K562 (cell line): ENCODE measurements at regions not wholly inside any gene's neighbourhood (a gene's known extent, or its start where the extent isn't known, plus 50 kb on each side); places are given as distances from the start of the nearest gene placed in this dataset.

Source experiments
- ATAC-seq: fragments of 200-7000 bp; cut with Tn5 transposase; 3 replicates; pipeline ENCODE4 v1.9.1; 2020; ENCODE audit warnings: moderate library complexity
- BruUV-seq: library from RNA; stranded (reverse); fragments of 400-500 nt; replicated peaks from 2 replicates; lab custom pipeline; 2021; lab: Mats Ljungman, UMichigan
- CTCF ChIA-PET: fragments of 300-600 bp; formaldehyde crosslinking; extraction: SDS; loops from one replicate; lab custom pipeline; 2021; ENCODE audit warnings: low intra/inter-chr PET ratio; lab: Yijun Ruan, JAX
- POLR2A ChIA-PET: fragments of 300-600, 350-650 bp; sonication (Branson Sonifier 250); formaldehyde crosslinking; extraction: SDS; loops from one replicate; lab custom pipeline; 2021; ENCODE audit warnings: antibody characterized with exemption, inconsistent platforms; lab: Yijun Ruan, JAX
- DNase-seq, 4 experiments: peaks; one replicate each; pipeline versions ENCODE4 v3.0.0 to v3.0.0-alpha.2; 2011 to 2018; ENCODE audit warnings: low spot score in 3 of 4, mixed read lengths in 3 of 4; ENCODE audit errors: extremely low read depth in 1 of 4
- FAIRE-seq: peaks from 2 replicates; lab custom pipeline; 2011; peaks lifted over from hg19 to GRCh38; lab: Jason Lieb, UNC
- H2AFZ ChIP-seq: 2 replicates; pipeline ENCODE4 v1.6.0; 2011; ENCODE audit warnings: low read depth, low read length, control low read depth, inconsistent platforms
- H3K27ac ChIP-seq: fragments of 200-600 bp; 3 replicates; pipeline ENCODE4 v1.8.0; 2011; ENCODE audit warnings: low read depth, mild to moderate bottlenecking, control low read depth, inconsistent platforms, low read length, moderate library complexity, mixed read lengths; ENCODE audit errors: extremely low read depth
- H3K27me3 ChIP-seq, 2 experiments: fragments of 300-600 bp in 1 of 2; 2 replicates in 1 of 2; 3 replicates in 1 of 2; pipeline versions ENCODE4 v1.6.0 to v1.8.0; 2011; ENCODE audit warnings: inconsistent platforms in 2 of 2, low read length in 2 of 2, mild to moderate bottlenecking in 1 of 2, mixed read lengths in 1 of 2, moderate library complexity in 1 of 2; ENCODE audit not compliant: control insufficient read depth in 2 of 2, insufficient read depth in 2 of 2
- H3K36me3 ChIP-seq: fragments of 300-600 bp; 3 replicates; pipeline ENCODE4 v1.8.0; 2011; ENCODE audit warnings: mild to moderate bottlenecking, low read length, inconsistent platforms; ENCODE audit not compliant: control insufficient read depth, insufficient read depth
- H3K4me1 ChIP-seq, 2 experiments: fragments of 200-600 bp in 1 of 2; replicated peaks in 1 of 2; 2 replicates in 1 of 2; 3 replicates in 1 of 2; pipeline versions ENCODE4 v1.5.1 to v1.8.0; 2011; ENCODE audit warnings: inconsistent platforms in 2 of 2, low read length in 2 of 2, mild to moderate bottlenecking in 1 of 2, mixed read lengths in 1 of 2, moderate library complexity in 1 of 2; ENCODE audit not compliant: control insufficient read depth in 2 of 2, insufficient read depth in 2 of 2
- H3K4me2 ChIP-seq: 2 replicates; pipeline ENCODE4 v1.6.1; 2011; ENCODE audit warnings: low read length, control low read depth, inconsistent platforms, mixed read lengths; ENCODE audit not compliant: insufficient read depth
- H3K4me3 ChIP-seq: fragments of 200-600 bp; sonication (generic), shearing (Covaris generic); 2 replicates; pipeline ENCODE4 v1.5.1; 2016; ENCODE audit warnings: control low read depth, inconsistent platforms
- H3K79me2 ChIP-seq: fragments of 200-600 bp; 3 replicates; pipeline ENCODE4 v1.8.0; 2011; ENCODE audit warnings: low read length, inconsistent platforms; ENCODE audit not compliant: control insufficient read depth, insufficient read depth
- H3K9ac ChIP-seq, 2 experiments: 2 replicates each; pipeline versions ENCODE4 v1.6.0 to v1.6.1; 2011; ENCODE audit warnings: low read depth in 2 of 2, low read length in 2 of 2, control low read depth in 1 of 2, inconsistent platforms in 1 of 2, mild to moderate bottlenecking in 1 of 2, mixed read lengths in 1 of 2; ENCODE audit not compliant: insufficient read depth in 1 of 2
- H3K9me1 ChIP-seq: one replicate; pipeline ENCODE4 v1.6.0; 2011; ENCODE audit warnings: inconsistent platforms, mild to moderate bottlenecking, low read length, moderate library complexity; ENCODE audit not compliant: control insufficient read depth, insufficient read depth
- H3K9me3 ChIP-seq: replicated peaks from 2 replicates; pipeline ENCODE4 v1.5.1; 2011; ENCODE audit warnings: low read depth, low read length, inconsistent platforms; ENCODE audit not compliant: control insufficient read depth, insufficient read depth
- H4K20me1 ChIP-seq: replicated peaks from 2 replicates; pipeline ENCODE4 v1.6.1; 2011; ENCODE audit warnings: low read length, inconsistent platforms, mixed read lengths; ENCODE audit not compliant: control insufficient read depth, insufficient read depth
- CBX8 ChIP-seq: fragments of 200-600 bp; sonication (generic); IDR thresholded peaks from 2 replicates; pipeline ENCODE4 v1.6.1; 2012; ENCODE audit warnings: borderline replicate concordance, mixed run types, low read depth, mild to moderate bottlenecking, moderate library complexity, mixed read lengths, low read length, control low read depth, inconsistent platforms; ENCODE audit not compliant: poor library complexity, severe bottlenecking; ENCODE audit errors: extremely low read depth
- ETS1 ChIP-seq: conservative IDR thresholded peaks from 2 replicates; pipeline ENCODE4 v1.6.1; 2011; ENCODE audit warnings: low read depth, mild to moderate bottlenecking, low read length; ENCODE audit not compliant: control insufficient read depth
- KDM2B ChIP-seq: fragments of 250-450 bp; sonication (Bioruptor Pico); IDR thresholded peaks from 2 replicates; pipeline ENCODE4 v1.8.0; 2021; ENCODE audit warnings: mild to moderate bottlenecking, moderate library complexity
- KLF13 ChIP-seq: fragments of 450-650 bp; IDR thresholded peaks from 2 replicates; pipeline ENCODE4 v1.6.1; 2016; ENCODE audit warnings: missing genetic modification characterization, low read depth, mild to moderate bottlenecking, missing compliant biosample characterization, moderate library complexity, borderline replicate concordance
- MAFF ChIP-seq: IDR thresholded peaks from 2 replicates; pipeline ENCODE4 v1.6.1; 2012; ENCODE audit warnings: low read length, improper control_type of control experiment
- NUFIP1 ChIP-seq: fragments of 450-650 bp; IDR thresholded peaks from 2 replicates; pipeline ENCODE4 v1.6.1; 2018; ENCODE audit not compliant: partially characterized antibody
- POLR3G ChIP-seq: IDR thresholded peaks from 2 replicates; pipeline ENCODE4 v1.6.1; 2011; ENCODE audit not compliant: insufficient read length, insufficient replicate concordance; ENCODE audit errors: extremely low read depth
- STAT6 ChIP-seq: sonication (generic); formaldehyde crosslinking; IDR thresholded peaks from 2 replicates; pipeline ENCODE4 v1.8.1; 2023; ENCODE audit warnings: mild to moderate bottlenecking, missing genetic modification reagents
- WGBS: fragments of 100-300 bp; shearing (Covaris generic); methylation state at CpG from one replicate; pipeline ENCODE4 v1.1.6; 2016; ENCODE audit warnings: low coverage, mixed read lengths; ENCODE audit not compliant: insufficient coverage; ENCODE audit errors: missing lambda C conversion rate; 5-methylcytosine and 5-hydroxymethylcytosine counted together
- in situ Hi-C: fragments of 300-500 bp; cut with MboI; formaldehyde crosslinking; loops from 4 replicates; pipeline ENCODE4 v1.15.0; 2018; ENCODE audit warnings: inconsistent platforms, mixed read lengths
- intact Hi-C: fragments of 100-400 bp; cut with micrococcal nuclease; formaldehyde crosslinking; loops from 2 replicates; pipeline ENCODE4 v1.14.2; 2022

- FAIRE-seq (no peak), DNase-seq (no peak), ATAC-seq (no peak)
- 0% methylated on average over 5 of the region's 5 CpGs for WGBS
- H3K4me1 ChIP-seq = no peaks in the 10 kb centered on the region
- no peak overlapping the region for H3K9ac ChIP-seq
- intact Hi-C loops (no loop called here), in situ Hi-C loops (no loop called here)
- H3K4me2 ChIP-seq = no peak overlapping the region
- no peaks in the 10 kb centered on the region for H3K79me2 ChIP-seq
- H3K27me3 ChIP-seq = no peaks in the 10 kb centered on the region
- H4K20me1 ChIP-seq = no peaks in the 10 kb centered on the region
- ChIA-PET POLR2A (no interaction called here), CTCF (no interaction called here)
- no peaks in the 10 kb centered on the region; the same call in none of the 2 replicates for H3K9me3 ChIP-seq
- no peak overlapping the region for H3K4me3 ChIP-seq
- no peak overlapping the region for H3K27ac ChIP-seq
- no peaks in the 10 kb centered on the region for H3K9me1 ChIP-seq
- H3K36me3 ChIP-seq = no peaks in the 10 kb centered on the region
- no peak overlapping the region for H2AFZ ChIP-seq
- BruUV-seq = no TSS peak
- TF ChIP-seq ETS1 (no peak), STAT6 (CRISPR knock-in tag) (no peak), CBX8 (no peak), KLF13 (no peak), MAFF (no peak), NUFIP1 (no peak), POLR3G (no peak), KDM2B (CRISPR knock-in tag) (no peak)
Observed at GRCh38 chr11:28457481-28458065, 349.4 kb downstream of the METTL15 start.
